ENCODE measurements at regions not wholly inside any gene's neighbourhood (a gene's known extent, or its start where the extent isn't known, plus 50 kb on each side); places are given as distances from the start of the nearest gene placed in this dataset.

GRCh38 chr10:2610946-2611345, 456.4 kb upstream of the PFKP start:
- no peak overlapping the region for H3K4me3 ChIP-seq (ENCODE audit: low read depth, low read length)
- H3K27ac ChIP-seq (ENCODE audit: extremely low read depth, low read depth, low read length): no peak overlapping the region
- no peaks in the 10 kb centered on the region for H3K4me1 ChIP-seq (ENCODE audit: control insufficient read depth, insufficient read depth, low read length)
- H3K9me3 ChIP-seq (ENCODE audit: control insufficient read depth, insufficient read depth, low read depth, low read length): no peaks in the 10 kb centered on the region
- ChIA-PET CTCF (interaction anchor here (0.7 to 1.2 kb wide), 3 partner anchors 8 to 863 kb away, joined by 3 to 4 read pairs (median 3); no protein-coding TSS in a partner anchor), POLR2A (no interaction called here)
- TF ChIP-seq ZNF529 (tag by site-specific recombination; IDR thresholded peaks at IDR 0.05; ENCODE audit: insufficient replicate concordance) (no peak), MZF1 (tag by site-specific recombination; IDR thresholded peaks at IDR 0.05; ENCODE audit: borderline replicate concordance) (no peak), ZNF558 (tag by site-specific recombination; IDR thresholded peaks at IDR 0.05) (no peak), ZNF350 (tag by site-specific recombination; IDR thresholded peaks at IDR 0.05) (no peak), ZNF133 (tag by site-specific recombination; IDR thresholded peaks at IDR 0.05) (no peak), ZNF530 (tag by site-specific recombination; IDR thresholded peaks at IDR 0.05; ENCODE audit: low read depth) (no peak), WT1 (tag by site-specific recombination; IDR thresholded peaks at IDR 0.05) (no peak), ZNF174 (tag by site-specific recombination; IDR thresholded peaks at IDR 0.05) (no peak), ATF2 (tag by site-specific recombination; IDR thresholded peaks at IDR 0.05; ENCODE audit: low read depth) (no peak), IKZF3 (tag by site-specific recombination; IDR thresholded peaks at IDR 0.05) (no peak), ZNF473 (tag by site-specific recombination; IDR thresholded peaks at IDR 0.05) (no peak), ZBTB17 (tag by site-specific recombination; IDR thresholded peaks at IDR 0.05) (no peak), ZNF837 (tag by site-specific recombination; IDR thresholded peaks at IDR 0.05) (no peak)
- H3K36me3 ChIP-seq (ENCODE audit: control insufficient read depth in 2 of 2, insufficient read depth in 1 of 2, low read length in 2 of 2): no peaks in the 10 kb centered on the region

DNA sequence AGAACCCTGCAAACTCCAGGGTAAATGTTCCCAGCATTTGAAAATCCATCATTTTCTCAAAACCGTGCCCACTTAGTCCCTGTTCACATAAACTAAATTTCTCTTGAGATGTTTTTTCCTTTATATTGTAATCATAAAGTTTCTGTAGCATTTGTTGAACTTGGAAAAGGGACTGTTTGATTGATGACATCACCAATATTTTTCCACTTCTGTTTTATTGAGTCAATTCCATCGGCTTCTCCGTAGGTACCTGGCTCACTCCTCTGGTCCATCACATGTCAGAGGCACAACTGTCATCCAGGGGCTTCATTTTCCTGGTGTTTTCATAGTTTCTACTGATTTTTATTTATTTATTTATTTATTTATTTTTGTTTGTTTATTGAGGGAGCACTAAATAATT, 462.5 kb upstream of the PFKP start:
- CTCF ChIA-PET: no interaction called here
- POLR2A ChIA-PET: no interaction called here
- Histone ChIP-seq H3K27ac (ENCODE audit: extremely low read depth, low read depth, low read length) (no peak overlapping the region), H3K36me3 (ENCODE audit: control insufficient read depth in 2 of 2, insufficient read depth in 1 of 2, low read length in 2 of 2) (no peaks in the 10 kb centered on the region), H3K9me3 (ENCODE audit: control insufficient read depth, insufficient read depth, low read depth, low read length) (no peaks in the 10 kb centered on the region), H3K4me1 (ENCODE audit: control insufficient read depth, insufficient read depth, low read length) (no peaks in the 10 kb centered on the region), H3K4me3 (ENCODE audit: low read depth, low read length) (no peak overlapping the region)
- no peak for TF ChIP-seq ZNF843 (tag by site-specific recombination; IDR thresholded peaks at IDR 0.05)
- TF ChIP-seq, protein P1, sequence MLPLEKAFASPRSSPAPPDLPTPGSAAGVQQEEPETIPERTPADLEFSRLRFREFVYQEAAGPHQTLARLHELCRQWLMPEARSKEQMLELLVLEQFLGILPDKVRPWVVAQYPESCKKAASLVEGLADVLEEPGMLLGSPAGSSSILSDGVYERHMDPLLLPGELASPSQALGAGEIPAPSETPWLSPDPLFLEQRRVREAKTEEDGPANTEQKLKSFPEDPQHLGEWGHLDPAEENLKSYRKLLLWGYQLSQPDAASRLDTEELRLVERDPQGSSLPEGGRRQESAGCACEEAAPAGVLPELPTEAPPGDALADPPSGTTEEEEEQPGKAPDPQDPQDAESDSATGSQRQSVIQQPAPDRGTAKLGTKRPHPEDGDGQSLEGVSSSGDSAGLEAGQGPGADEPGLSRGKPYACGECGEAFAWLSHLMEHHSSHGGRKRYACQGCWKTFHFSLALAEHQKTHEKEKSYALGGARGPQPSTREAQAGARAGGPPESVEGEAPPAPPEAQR (tag by site-specific recombination; IDR thresholded peaks at IDR 0.05): no peak
- TF ChIP-seq ZFP41 (tag by site-specific recombination; IDR thresholded peaks at IDR 0.05; ENCODE audit: borderline replicate concordance): no peak
- no peak for TF ChIP-seq ZNF677 (tag by site-specific recombination; IDR thresholded peaks at IDR 0.05)
- TF ChIP-seq KLF10 (tag by site-specific recombination; IDR thresholded peaks at IDR 0.05): no peak
- TF ChIP-seq ZNF624 (tag by site-specific recombination; IDR thresholded peaks at IDR 0.05): no peak
- no peak for TF ChIP-seq ZNF175 (tag by site-specific recombination; IDR thresholded peaks at IDR 0.05)
- TF ChIP-seq ZNF558 (tag by site-specific recombination; IDR thresholded peaks at IDR 0.05): no peak
- TF ChIP-seq ZNF629 (tag by site-specific recombination; IDR thresholded peaks at IDR 0.05): no peak
- TF ChIP-seq ZIC2 (tag by site-specific recombination; IDR thresholded peaks at IDR 0.05): no peak
- TF ChIP-seq ZNF23 (tag by site-specific recombination; IDR thresholded peaks at IDR 0.05; ENCODE audit: borderline replicate concordance): no peak
